ENCODE measurements at regions not wholly inside any gene's neighbourhood (a gene's known extent, or its start where the extent isn't known, plus 50 kb on each side); places are given as distances from the start of the nearest gene placed in this dataset.

DNA sequence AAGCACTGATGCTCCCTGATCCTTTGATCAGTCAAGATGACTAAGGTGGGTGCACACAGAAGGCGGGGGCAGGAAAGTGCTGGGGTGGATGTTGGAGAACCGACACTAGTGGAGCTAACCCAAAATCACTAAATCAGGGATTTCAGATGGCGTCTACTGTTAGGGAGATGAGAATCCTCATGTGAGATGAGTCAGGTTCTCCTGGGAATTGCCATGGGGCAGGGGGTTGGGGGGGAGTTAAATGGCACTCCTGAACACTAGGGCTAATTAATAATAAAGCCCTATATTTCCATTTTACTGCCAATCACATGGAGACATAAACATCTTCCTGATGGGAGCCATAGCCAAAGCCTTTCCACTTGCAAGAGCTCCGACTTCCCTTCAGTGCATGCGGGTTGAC lies 804.1 kb downstream of the KCNJ18 start:
- no peak for TF ChIP-seq POLR2AphosphoS5 (IDR thresholded peaks at IDR 0.05)
- no peak for TF ChIP-seq POLR2A (IDR thresholded peaks at IDR 0.05)
- no peak for TF ChIP-seq CTCF (IDR thresholded peaks at IDR 0.05)
